K562 (cell line): ENCODE measurements at regions not wholly inside any gene's neighbourhood (a gene's known extent, or its start where the extent isn't known, plus 50 kb on each side); places are given as distances from the start of the nearest gene placed in this dataset.
A peak's percentile ranks its signal among the peaks of the same experiment; 100 is the strongest.

Experiments used
- ARNT ChIP-seq, 2 experiments: fragments of 450-650 bp; IDR thresholded peaks; 2 replicates each; pipeline ENCODE4 v1.6.1; 2016; ENCODE audit warnings: mild to moderate bottlenecking in 1 of 2
- ATF3 ChIP-seq, 2 experiments: fragments of 450-650 bp in 1 of 2; sonication (generic) in 1 of 2; formaldehyde crosslinking in 1 of 2; IDR thresholded peaks in 1 of 2; conservative IDR thresholded peaks in 1 of 2; 2 replicates each; pipeline versions ENCODE4 v1.6.1 to v1.8.1; 2016 to 2023; ENCODE audit warnings: mild to moderate bottlenecking in 2 of 2, moderate library complexity in 2 of 2, inconsistent platforms in 1 of 2, missing genetic modification reagents in 1 of 2
- CBFA2T3 ChIP-seq: fragments of 450-650 bp; IDR thresholded peaks from 2 replicates; pipeline ENCODE4 v1.6.1; 2017
- CREB5 ChIP-seq: fragments of 250-450 bp; sonication (Bioruptor Pico); IDR thresholded peaks from 2 replicates; pipeline ENCODE4 v1.5.0; 2020; ENCODE audit warnings: mild to moderate bottlenecking
- EHMT2 ChIP-seq: fragments of 450-650 bp; IDR thresholded peaks from 2 replicates; pipeline ENCODE4 v1.6.1; 2018; ENCODE audit warnings: antibody characterized with exemption
- FOXM1 ChIP-seq, 2 experiments: fragments of 450-650 bp in 1 of 2; sonication (generic) in 1 of 2; formaldehyde crosslinking in 1 of 2; IDR thresholded peaks; 2 replicates each; pipeline versions ENCODE4 v1.6.1 to v1.9.0; 2017 to 2022; ENCODE audit warnings: low read depth in 2 of 2, mild to moderate bottlenecking in 2 of 2, missing genetic modification reagents in 1 of 2, moderate library complexity in 1 of 2
- GABPA ChIP-seq: fragments of 200-800 bp; sonication (Bioruptor generic); conservative IDR thresholded peaks from 2 replicates; pipeline ENCODE4 v1.6.1; 2016; ENCODE audit warnings: low read depth, missing genetic modification characterization, missing compliant biosample characterization
- GTF2F1 ChIP-seq: IDR thresholded peaks from 2 replicates; pipeline ENCODE4 v1.6.1; 2011; ENCODE audit warnings: low read depth, low read length, improper control_type of control experiment
- HDGF ChIP-seq: fragments of 450-650 bp; IDR thresholded peaks from 2 replicates; pipeline ENCODE4 v1.6.1; 2016
- HEY1 ChIP-seq: fragments of 250-450 bp; sonication (Bioruptor Pico); IDR thresholded peaks from 2 replicates; pipeline ENCODE4 v1.5.0; 2020; ENCODE audit warnings: mild to moderate bottlenecking, moderate library complexity, borderline replicate concordance
- MED1 ChIP-seq: sonication (generic); formaldehyde crosslinking; IDR thresholded peaks from 2 replicates; pipeline ENCODE4 v1.8.1; 2023; ENCODE audit warnings: missing genetic modification reagents, borderline replicate concordance
- MTA2 ChIP-seq: fragments of 450-650 bp; IDR thresholded peaks from 2 replicates; pipeline ENCODE4 v1.6.1; 2016; ENCODE audit warnings: low read depth
- MXI1 ChIP-seq: IDR thresholded peaks from 2 replicates; pipeline ENCODE4 v1.6.1; 2011; ENCODE audit warnings: low read depth, mild to moderate bottlenecking, improper control_type of control experiment, low read length
- MYBL2 ChIP-seq, 2 experiments: fragments of 450-650 bp in 1 of 2; sonication (generic) in 1 of 2; formaldehyde crosslinking in 1 of 2; IDR thresholded peaks; 2 replicates each; pipeline versions ENCODE4 v1.6.1 to v1.8.1; 2017 to 2022; ENCODE audit warnings: borderline replicate concordance in 1 of 2, inconsistent platforms in 1 of 2, low read depth in 1 of 2, mild to moderate bottlenecking in 1 of 2, missing genetic modification reagents in 1 of 2, moderate library complexity in 1 of 2
- PTTG1 ChIP-seq: fragments of 450-650 bp; IDR thresholded peaks from 2 replicates; pipeline ENCODE4 v1.6.1; 2016; ENCODE audit warnings: low read depth, mild to moderate bottlenecking, missing genetic modification characterization, missing compliant biosample characterization
- SIN3A ChIP-seq, 2 experiments: fragments of 150-350 bp in 1 of 2; IDR thresholded peaks; 2 replicates each; pipeline ENCODE4 v1.6.1; 2011 to 2016; ENCODE audit warnings: borderline replicate concordance in 2 of 2, low read depth in 2 of 2, low read length in 2 of 2, mild to moderate bottlenecking in 2 of 2, moderate library complexity in 2 of 2; ENCODE audit not compliant: control insufficient read depth in 1 of 2
- SOX6 ChIP-seq: fragments of 450-650 bp; IDR thresholded peaks from 2 replicates; pipeline ENCODE4 v1.6.1; 2014; ENCODE audit warnings: mild to moderate bottlenecking
- STAT5A ChIP-seq: IDR thresholded peaks from 2 replicates; pipeline ENCODE4 v1.6.1; 2012; ENCODE audit warnings: low read length, inconsistent platforms, borderline replicate concordance
- TAF9B ChIP-seq: fragments of 450-650 bp; IDR thresholded peaks from 2 replicates; pipeline ENCODE4 v1.6.1; 2018; ENCODE audit warnings: mild to moderate bottlenecking; ENCODE audit not compliant: partially characterized antibody
- TEAD4 ChIP-seq, 2 experiments: sonication (generic) in 1 of 2; formaldehyde crosslinking in 1 of 2; IDR thresholded peaks; 2 replicates each; pipeline versions ENCODE4 v1.6.1 to v1.8.0; 2012 to 2022; ENCODE audit warnings: borderline replicate concordance in 1 of 2, inconsistent platforms in 1 of 2, low read length in 1 of 2, mild to moderate bottlenecking in 1 of 2, missing genetic modification reagents in 1 of 2
- XRCC4 ChIP-seq: IDR thresholded peaks from one replicate; pipeline ENCODE4 v1.6.1; 2011; ENCODE audit not compliant: insufficient read depth, insufficient read length; ENCODE audit errors: extremely low read depth
- ZBTB2 ChIP-seq: fragments of 450-650 bp; IDR thresholded peaks from 2 replicates; pipeline ENCODE4 v1.6.1; 2016; ENCODE audit warnings: antibody characterized with exemption
- ZFP1 ChIP-seq: fragments of 450-650 bp; formaldehyde crosslinking; IDR thresholded peaks from 2 replicates; pipeline ENCODE4 v1.4.0; 2020; ENCODE audit warnings: mild to moderate bottlenecking, mixed read lengths
- ZNF316 ChIP-seq: fragments of 450-650 bp; IDR thresholded peaks from 2 replicates; pipeline ENCODE4 v1.6.1; 2016
- TF ChIP-seq, protein P1 (sequence below): fragments of 250-450 bp; sonication (Bioruptor Pico); IDR thresholded peaks from 2 replicates; pipeline ENCODE4 v1.8.0; 2021; ENCODE audit warnings: mild to moderate bottlenecking, moderate library complexity

GRCh38 chr7:17044396-17044795 lies 162.6 kb upstream of the AGR3 start (continued):
- no peak for TF ChIP-seq MYBL2 (IDR thresholded peaks at IDR 0.05; ENCODE audit: low read depth)
- TF ChIP-seq MYBL2 (CRISPR knock-in tag; IDR thresholded peaks at IDR 0.05; ENCODE audit: borderline replicate concordance) = no peak
- no peak for TF ChIP-seq EHMT2
- TF ChIP-seq ZNF316 = no peak
- no peak; the same call in 1 of the 2 replicates for TF ChIP-seq STAT5A
- TF ChIP-seq GTF2F1 = no peak
- no peak for TF ChIP-seq ZBTB2
- no peak for TF ChIP-seq GABPA (tag)
- TF ChIP-seq ATF3 (IDR thresholded peaks at IDR 0.05) = no peak
- no peak for TF ChIP-seq ATF3 (CRISPR knock-in tag; conservative IDR thresholded peaks at IDR 0.05)
- no peak for TF ChIP-seq ARNT (IDR thresholded peaks at IDR 0.05)
- TF ChIP-seq MED1 = no peak
- peak; percentile 82 for TF ChIP-seq CBFA2T3
- TF ChIP-seq FOXM1 (IDR thresholded peaks at IDR 0.05; ENCODE audit: low read depth) = peak; percentile 44; the same call in 1 of the 2 replicates
- no peak for TF ChIP-seq FOXM1 (CRISPR knock-in tag; IDR thresholded peaks at IDR 0.05; ENCODE audit: low read depth)
- TF ChIP-seq SIN3A (IDR thresholded peaks at IDR 0.05; ENCODE audit: borderline replicate concordance in 2 of 2, control insufficient read depth in 1 of 2, low read depth in 2 of 2, low read length in 2 of 2) = no peak
- no peak for TF ChIP-seq XRCC4
- peak; percentile 81 for TF ChIP-seq TEAD4 (IDR thresholded peaks at IDR 0.05; ENCODE audit: low read length)
- no peak for TF ChIP-seq TEAD4 (CRISPR knock-in tag; IDR thresholded peaks at IDR 0.05; ENCODE audit: borderline replicate concordance)
- TF ChIP-seq TAF9B = no peak
- 0 out of 2 replicates have a peak, but pooled peaks have one; percentile 41 for TF ChIP-seq MTA2
- peak; percentile 41; the same call in 1 of the 2 replicates for TF ChIP-seq SOX6
- TF ChIP-seq, protein P1, sequence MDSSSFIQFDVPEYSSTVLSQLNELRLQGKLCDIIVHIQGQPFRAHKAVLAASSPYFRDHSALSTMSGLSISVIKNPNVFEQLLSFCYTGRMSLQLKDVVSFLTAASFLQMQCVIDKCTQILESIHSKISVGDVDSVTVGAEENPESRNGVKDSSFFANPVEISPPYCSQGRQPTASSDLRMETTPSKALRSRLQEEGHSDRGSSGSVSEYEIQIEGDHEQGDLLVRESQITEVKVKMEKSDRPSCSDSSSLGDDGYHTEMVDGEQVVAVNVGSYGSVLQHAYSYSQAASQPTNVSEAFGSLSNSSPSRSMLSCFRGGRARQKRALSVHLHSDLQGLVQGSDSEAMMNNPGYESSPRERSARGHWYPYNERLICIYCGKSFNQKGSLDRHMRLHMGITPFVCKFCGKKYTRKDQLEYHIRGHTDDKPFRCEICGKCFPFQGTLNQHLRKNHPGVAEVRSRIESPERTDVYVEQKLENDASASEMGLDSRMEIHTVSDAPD (CRISPR knock-in tag) = no peak
- no peak for TF ChIP-seq ZFP1 (CRISPR knock-in tag)
- TF ChIP-seq MXI1 = no peak
- TF ChIP-seq CREB5 = no peak
- no peak for TF ChIP-seq HEY1 (CRISPR knock-in tag)
- no peak for TF ChIP-seq HDGF
- no peak for TF ChIP-seq PTTG1 (tag)
